GM12872 (cell line): ENCODE measurements at regions not wholly inside any gene's neighbourhood (a gene's known extent, or its start where the extent isn't known, plus 50 kb on each side); places are given as distances from the start of the nearest gene placed in this dataset.

Source experiments
- TF ChIP-seq, protein P1 (sequence below): IDR thresholded peaks from 3 replicates; pipeline ENCODE4 v1.5.1; 2011; ENCODE audit warnings: low read depth, mild to moderate bottlenecking, low read length, moderate library complexity; ENCODE audit not compliant: insufficient read depth

GRCh38 chr4:14318671-14319070 lies 683.6 kb upstream of the CPEB2 start:
- TF ChIP-seq, protein P1, sequence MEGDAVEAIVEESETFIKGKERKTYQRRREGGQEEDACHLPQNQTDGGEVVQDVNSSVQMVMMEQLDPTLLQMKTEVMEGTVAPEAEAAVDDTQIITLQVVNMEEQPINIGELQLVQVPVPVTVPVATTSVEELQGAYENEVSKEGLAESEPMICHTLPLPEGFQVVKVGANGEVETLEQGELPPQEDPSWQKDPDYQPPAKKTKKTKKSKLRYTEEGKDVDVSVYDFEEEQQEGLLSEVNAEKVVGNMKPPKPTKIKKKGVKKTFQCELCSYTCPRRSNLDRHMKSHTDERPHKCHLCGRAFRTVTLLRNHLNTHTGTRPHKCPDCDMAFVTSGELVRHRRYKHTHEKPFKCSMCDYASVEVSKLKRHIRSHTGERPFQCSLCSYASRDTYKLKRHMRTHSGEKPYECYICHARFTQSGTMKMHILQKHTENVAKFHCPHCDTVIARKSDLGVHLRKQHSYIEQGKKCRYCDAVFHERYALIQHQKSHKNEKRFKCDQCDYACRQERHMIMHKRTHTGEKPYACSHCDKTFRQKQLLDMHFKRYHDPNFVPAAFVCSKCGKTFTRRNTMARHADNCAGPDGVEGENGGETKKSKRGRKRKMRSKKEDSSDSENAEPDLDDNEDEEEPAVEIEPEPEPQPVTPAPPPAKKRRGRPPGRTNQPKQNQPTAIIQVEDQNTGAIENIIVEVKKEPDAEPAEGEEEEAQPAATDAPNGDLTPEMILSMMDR = no peak

DNA sequence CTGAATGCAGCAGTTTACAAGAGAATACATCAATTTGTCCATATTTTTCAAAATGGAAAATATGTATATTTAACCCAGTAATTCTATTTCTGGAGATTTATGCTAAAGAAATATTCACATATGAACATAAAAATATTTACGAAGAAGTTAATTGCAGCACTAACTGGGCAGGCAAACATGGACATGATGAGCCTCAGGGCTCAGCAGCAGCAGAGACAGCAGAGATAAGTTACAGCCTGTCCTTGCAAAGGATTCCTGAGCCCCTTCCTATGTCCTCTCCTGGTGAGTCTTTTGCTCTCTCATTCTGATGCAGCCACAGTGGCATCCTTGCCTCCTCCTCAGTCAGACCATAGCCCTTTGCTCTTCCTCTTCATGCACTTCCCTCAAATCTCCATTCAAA lies 680.6 kb upstream of the CPEB2 start:
- TF ChIP-seq, protein P1 = no peak

GRCh38 chr4:14323191-14323590 lies 679.1 kb upstream of the CPEB2 start:
- TF ChIP-seq, protein P1 = no peak

DNA sequence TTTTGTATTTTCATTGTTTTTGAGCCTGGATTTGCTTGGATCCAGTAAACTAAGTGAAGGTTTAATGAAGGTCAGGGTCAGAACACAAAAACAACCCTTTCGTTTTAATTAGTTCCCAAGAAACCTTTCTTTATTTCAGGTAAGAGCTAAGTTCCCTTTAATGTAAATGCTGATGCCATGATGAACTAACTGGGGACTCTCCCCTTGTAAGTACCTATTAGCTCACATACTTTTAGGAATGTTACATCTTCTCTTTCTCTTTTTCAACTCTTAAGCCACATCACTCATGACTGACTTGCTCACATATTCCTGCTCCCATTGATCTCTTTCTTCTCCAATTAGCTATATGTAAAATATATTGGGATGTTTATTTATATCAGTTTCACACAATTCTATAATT lies 673.1 kb upstream of the CPEB2 start:
- TF ChIP-seq, protein P1 = no peak

GRCh38 chr4:14333616-14334015 lies 668.7 kb upstream of the CPEB2 start:
- TF ChIP-seq, protein P1 = no peak

GRCh38 chr4:14334166-14334565 lies 668.1 kb upstream of the CPEB2 start:
- TF ChIP-seq, protein P1 = no peak

DNA sequence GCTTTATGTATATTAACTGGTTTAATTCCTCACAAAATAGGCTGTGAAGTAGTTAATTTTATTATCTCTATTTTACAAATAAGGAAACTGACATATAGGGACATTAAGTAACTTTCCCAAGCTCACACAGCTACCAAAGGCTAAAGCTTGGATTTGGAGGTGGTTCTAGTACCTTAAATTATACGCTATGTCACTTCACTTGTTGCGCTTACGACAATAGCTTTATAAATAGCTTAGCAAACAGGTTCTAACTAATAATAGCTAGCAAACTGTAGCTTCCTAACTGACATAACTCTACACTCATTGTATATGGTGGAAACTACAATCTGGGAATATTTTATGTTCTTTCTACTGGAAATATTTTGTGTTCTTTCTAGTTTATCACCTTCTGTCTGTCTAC lies 666.4 kb upstream of the CPEB2 start:
- TF ChIP-seq, protein P1 = no peak

DNA sequence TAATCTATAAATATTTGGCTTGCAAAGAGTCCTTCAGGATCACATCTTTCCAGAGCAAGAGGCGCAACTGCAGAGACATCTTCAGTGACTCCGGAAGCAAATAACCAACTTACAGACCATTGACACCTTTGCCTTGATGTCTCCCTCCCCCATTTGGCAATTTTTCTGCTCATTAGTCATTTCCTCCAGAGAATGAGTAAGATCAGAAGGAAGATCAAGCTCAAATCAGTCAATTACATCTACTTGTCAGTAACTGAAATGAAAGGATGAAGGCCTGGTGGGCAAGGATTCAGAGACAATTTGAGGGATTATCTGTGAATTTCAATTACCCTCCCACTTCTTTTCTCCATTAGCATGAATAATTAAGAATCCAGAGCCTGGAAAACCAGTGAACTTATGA lies 665.6 kb upstream of the CPEB2 start:
- TF ChIP-seq, protein P1 = no peak
